ENCODE measurements at regions not wholly inside any gene's neighbourhood (a gene's known extent, or its start where the extent isn't known, plus 50 kb on each side); places are given as distances from the start of the nearest gene placed in this dataset.

- WGBS (ENCODE audit: low lambda C conversion rate) = 9% methylated on average over 3 of the region's 3 CpGs
- in situ Hi-C loops (cut with HindIII; ENCODE audit: extremely low pct_ligation_motif_present, low pct_unique_long_range_greater_than_20kb) (no loop called here), intact Hi-C loops (cut with micrococcal nuclease; ENCODE audit: unreplicated experiment) (no loop called here)
- Histone ChIP-seq H3K4me2 (ENCODE audit: low read depth, low read length) (no peak overlapping the region), H3K4me3 (replicated peaks in 1 of 3; ENCODE audit: insufficient read depth in 1 of 3, low read depth in 2 of 3, low read length in 3 of 3) (no peak overlapping the region), H3K27me3 (ENCODE audit: control insufficient read depth in 1 of 2, insufficient read depth in 2 of 2, low read length in 2 of 2) (no peaks in the 10 kb centered on the region), H3K79me2 (ENCODE audit: insufficient read depth, low read length) (no peaks in the 10 kb centered on the region), H3K9ac (ENCODE audit: insufficient read depth, low read depth, low read length) (no peak overlapping the region), H3K4me1 (ENCODE audit: insufficient read depth, low read length) (no peaks in the 10 kb centered on the region), H3K27ac (ENCODE audit: extremely low read length, insufficient read depth, low read length) (no peak overlapping the region), H3K36me3 (replicated peaks in 1 of 2; ENCODE audit: control insufficient read depth in 1 of 2, insufficient read depth in 2 of 2, low read length in 2 of 2) (no peaks in the 10 kb centered on the region), H2AFZ (ENCODE audit: low read length) (no peak overlapping the region), H3K9me3 (ENCODE audit: low read length) (peaks cover 72% of the 10 kb centered on the region), H4K20me1 (ENCODE audit: insufficient read depth, low read length) (no peaks in the 10 kb centered on the region)
- ChIA-PET POLR2A (no interaction called here), CTCF (ENCODE audit: low intra/inter-chr PET ratio, low total read pairs) (no interaction called here)
- no TSS peak for BruUV-seq (replicated peaks)
- no peak for TF ChIP-seq CENPT (CRISPR knock-in tag; IDR thresholded peaks at IDR 0.05; ENCODE audit: low read depth)
- no peak for TF ChIP-seq ARID2 (CRISPR knock-in tag; IDR thresholded peaks at IDR 0.05; ENCODE audit: borderline replicate concordance)
- no peak for TF ChIP-seq ZNF597 (CRISPR knock-in tag; IDR thresholded peaks at IDR 0.05)
- TF ChIP-seq ZSCAN5A (CRISPR knock-in tag; IDR thresholded peaks at IDR 0.05; ENCODE audit: borderline replicate concordance) = no peak
- no peak for TF ChIP-seq ZBTB1 (CRISPR knock-in tag; IDR thresholded peaks at IDR 0.05; ENCODE audit: borderline replicate concordance)
- TF ChIP-seq HMG20A (CRISPR knock-in tag; IDR thresholded peaks at IDR 0.05; ENCODE audit: borderline replicate concordance) = no peak
- no peak for TF ChIP-seq ZNF446 (CRISPR knock-in tag; IDR thresholded peaks at IDR 0.05)
- TF ChIP-seq SMAD3 (CRISPR knock-in tag; IDR thresholded peaks at IDR 0.05) = no peak
- no peak for TF ChIP-seq KDM6A (CRISPR knock-in tag; IDR thresholded peaks at IDR 0.05; ENCODE audit: low read depth)
- TF ChIP-seq NFKB2 (CRISPR knock-in tag; IDR thresholded peaks at IDR 0.05; ENCODE audit: borderline replicate concordance) = no peak
- TF ChIP-seq ETS1 (CRISPR knock-in tag; IDR thresholded peaks at IDR 0.05) = no peak
- DNase-seq (ENCODE audit: low spot score) (no peak), ATAC-seq (no peak), FAIRE-seq (no peak)
These were observed 449.4 kb upstream of the SOX11 start for GRCh38 chr2:5242751-5243150.
